Keratinocyte (primary cell): ENCODE measurements at regions not wholly inside any gene's neighbourhood (a gene's known extent, or its start where the extent isn't known, plus 50 kb on each side); places are given as distances from the start of the nearest gene placed in this dataset.

Experiments used
- DNase-seq: peaks from one replicate; pipeline ENCODE4 v3.0.0-alpha.2; 2011; ENCODE audit warnings: low read depth, missing footprints, low spot score
- FAIRE-seq: peaks from 2 replicates; lab custom pipeline; 2011; peaks lifted over from hg19 to GRCh38; lab: Jason Lieb, UNC
- H2AFZ ChIP-seq: 2 replicates; pipeline ENCODE4 v1.6.0; 2012; ENCODE audit warnings: low read length, control low read depth, inconsistent platforms; ENCODE audit not compliant: control insufficient read depth
- H3K27ac ChIP-seq: 2 replicates; pipeline ENCODE4 v1.5.1; 2011; ENCODE audit warnings: low read length; ENCODE audit not compliant: control insufficient read depth, insufficient read depth
- H3K27me3 ChIP-seq: 3 replicates; pipeline ENCODE4 v1.6.0; 2011; ENCODE audit warnings: low read length; ENCODE audit not compliant: control insufficient read depth, insufficient read depth; ENCODE audit errors: extremely low read depth
- H3K36me3 ChIP-seq, 2 experiments: 2 replicates in 1 of 2; 3 replicates in 1 of 2; pipeline ENCODE4 v1.5.1; 2011; ENCODE audit warnings: low read length in 2 of 2, mild to moderate bottlenecking in 1 of 2; ENCODE audit not compliant: control insufficient read depth in 2 of 2, insufficient read depth in 2 of 2; ENCODE audit errors: extremely low read depth in 1 of 2
- H3K4me1 ChIP-seq: 3 replicates; pipeline ENCODE4 v1.5.1; 2011; ENCODE audit warnings: low read length; ENCODE audit not compliant: control insufficient read depth, insufficient read depth; ENCODE audit errors: extremely low read depth
- H3K4me2 ChIP-seq: 3 replicates; pipeline ENCODE4 v1.6.0; 2011; ENCODE audit warnings: low read depth, low read length; ENCODE audit not compliant: control insufficient read depth, insufficient read depth; ENCODE audit errors: extremely low read depth
- H3K4me3 ChIP-seq, 3 experiments: fragments of 200-600 bp in 1 of 3; sonication (generic) in 1 of 3; 2 replicates in 2 of 3; 3 replicates in 1 of 3; pipeline ENCODE4 v1.5.1; 2011 to 2016; ENCODE audit warnings: low read length in 3 of 3, mild to moderate bottlenecking in 3 of 3, control low read depth in 2 of 3, inconsistent platforms in 1 of 3, low read depth in 1 of 3, mixed read lengths in 1 of 3, mixed run types in 1 of 3, moderate library complexity in 1 of 3; ENCODE audit not compliant: control insufficient read depth in 2 of 3, insufficient read depth in 2 of 3; ENCODE audit errors: extremely low read depth in 1 of 3
- H3K79me2 ChIP-seq: 2 replicates; pipeline ENCODE4 v1.6.0; 2012; ENCODE audit warnings: low read length; ENCODE audit not compliant: control insufficient read depth, insufficient read depth
- H3K9ac ChIP-seq: 3 replicates; pipeline ENCODE4 v1.6.0; 2011; ENCODE audit warnings: low read length; ENCODE audit not compliant: control insufficient read depth, insufficient read depth; ENCODE audit errors: extremely low read depth
- H3K9me1 ChIP-seq: 3 replicates; pipeline ENCODE4 v1.6.0; 2011; ENCODE audit warnings: low read length; ENCODE audit not compliant: control insufficient read depth, insufficient read depth; ENCODE audit errors: extremely low read depth
- H3K9me3 ChIP-seq: 2 replicates; pipeline ENCODE4 v1.5.1; 2012; ENCODE audit warnings: low read depth, low read length; ENCODE audit not compliant: control insufficient read depth
- H4K20me1 ChIP-seq: 3 replicates; pipeline ENCODE4 v1.6.0; 2011; ENCODE audit warnings: low read length; ENCODE audit not compliant: control insufficient read depth, insufficient read depth; ENCODE audit errors: extremely low read depth
- CTCF ChIP-seq, 3 experiments: IDR thresholded peaks in 1 of 3; conservative IDR thresholded peaks in 1 of 3; optimal IDR thresholded peaks in 1 of 3; 2 replicates in 2 of 3; 3 replicates in 1 of 3; pipeline versions ENCODE3 to v1.5.1; 2011; ENCODE audit warnings: low read length in 3 of 3, mild to moderate bottlenecking in 3 of 3, moderate library complexity in 2 of 3, control low read depth in 1 of 3, inconsistent platforms in 1 of 3; ENCODE audit not compliant: insufficient read depth in 2 of 3; ENCODE audit errors: extremely low read depth in 1 of 3
- EZH2 ChIP-seq: IDR thresholded peaks from one replicate; pipeline ENCODE4 v1.6.1; 2012; ENCODE audit warnings: inconsistent platforms, mild to moderate bottlenecking, low read length, moderate library complexity
- dilution Hi-C: fragments of 300-500 bp; cut with MboI; formaldehyde crosslinking; loops from one replicate; pipeline ENCODE4 v1.7.0; 2020; ENCODE audit warnings: low sequenced_read_pairs; ENCODE audit not compliant: extremely low pct_ligation_motif_present

- no peak overlapping the region for H2AFZ ChIP-seq
- dilution Hi-C loops = no loop called here
- no peaks in the 10 kb centered on the region for H3K79me2 ChIP-seq
- H4K20me1 ChIP-seq = no peaks in the 10 kb centered on the region
- no peak overlapping the region for H3K4me3 ChIP-seq
- FAIRE-seq (no peak), DNase-seq (no peak)
- H3K4me1 ChIP-seq = no peaks in the 10 kb centered on the region
- no peaks in the 10 kb centered on the region for H3K9me1 ChIP-seq
- H3K27ac ChIP-seq = no peak overlapping the region
- no peaks in the 10 kb centered on the region for H3K27me3 ChIP-seq
- TF ChIP-seq EZH2 = no peak
- no peak for TF ChIP-seq CTCF (optimal IDR thresholded peaks at IDR 0.05 in 1 of 3, IDR thresholded peaks at IDR 0.05 in 1 of 3, conservative IDR thresholded peaks at IDR 0.05 in 1 of 3; ENCODE audit: extremely low read depth in 1 of 3, insufficient read depth in 2 of 3, low read length in 3 of 3)
- no peaks in the 10 kb centered on the region for H3K9me3 ChIP-seq
- no peaks in the 10 kb centered on the region for H3K36me3 ChIP-seq
- no peak overlapping the region for H3K4me2 ChIP-seq
- H3K9ac ChIP-seq = no peak overlapping the region
Measured at GRCh38 chr10:64062793-64063192, 541.6 kb downstream of the REEP3 start.

GRCh38 chr10:64067009-64067606 is 545.9 kb downstream of the REEP3 start:
- no peak overlapping the region for H3K4me3 ChIP-seq
- FAIRE-seq (no peak), DNase-seq (no peak)
- no peaks in the 10 kb centered on the region for H3K27me3 ChIP-seq
- TF ChIP-seq EZH2 (no peak), CTCF (optimal IDR thresholded peaks at IDR 0.05 in 1 of 3, IDR thresholded peaks at IDR 0.05 in 1 of 3, conservative IDR thresholded peaks at IDR 0.05 in 1 of 3; ENCODE audit: extremely low read depth in 1 of 3, insufficient read depth in 2 of 3, low read length in 3 of 3) (no peak)
- no peak overlapping the region for H3K4me2 ChIP-seq
- H2AFZ ChIP-seq = no peak overlapping the region
- H3K36me3 ChIP-seq = no peaks in the 10 kb centered on the region
- H3K9me3 ChIP-seq = no peaks in the 10 kb centered on the region
- dilution Hi-C loops = no loop called here
- no peak overlapping the region for H3K27ac ChIP-seq
- H3K9ac ChIP-seq = no peak overlapping the region
- no peaks in the 10 kb centered on the region for H3K9me1 ChIP-seq
- H3K79me2 ChIP-seq = no peaks in the 10 kb centered on the region
- H3K4me1 ChIP-seq = no peaks in the 10 kb centered on the region
- no peaks in the 10 kb centered on the region for H4K20me1 ChIP-seq
